Thymus (tissue), 11 donors: ENCODE measurements at regions not wholly inside any gene's neighbourhood (a gene's known extent, or its start where the extent isn't known, plus 50 kb on each side); places are given as distances from the start of the nearest gene placed in this dataset.

Experiments used
- DNase-seq, 9 donors: peaks; one replicate each; pipeline ENCODE4 v3.0.0-alpha.2; 2013; ENCODE audit warnings: low spot score in 9 of 9, low read depth in 6 of 9, missing footprints in 1 of 9
- H3K27ac ChIP-seq, 2 donors: one replicate each; pipeline ENCODE4 v1.5.1; 2013; ENCODE audit warnings: control low read depth in 1 of 2, low read depth in 1 of 2, low read length in 1 of 2, mild to moderate bottlenecking in 1 of 2, moderate library complexity in 1 of 2
- H3K27me3 ChIP-seq, 2 donors: one replicate each; pipeline ENCODE4 v1.5.1; 2013; ENCODE audit warnings: low read length in 1 of 2; ENCODE audit not compliant: control insufficient read depth in 2 of 2, insufficient read depth in 1 of 2
- H3K36me3 ChIP-seq, 2 donors: one replicate each; pipeline ENCODE4 v1.5.1; 2013; ENCODE audit warnings: low read length in 1 of 2, mild to moderate bottlenecking in 1 of 2, moderate library complexity in 1 of 2; ENCODE audit not compliant: control insufficient read depth in 2 of 2, insufficient read depth in 2 of 2
- H3K4me1 ChIP-seq, 2 donors: one replicate each; pipeline ENCODE4 v1.5.1; 2013; ENCODE audit warnings: low read length in 2 of 2; ENCODE audit not compliant: control insufficient read depth in 2 of 2, insufficient read depth in 2 of 2
- H3K4me3 ChIP-seq, 2 donors: one replicate each; pipeline ENCODE4 v1.5.1; 2013; ENCODE audit warnings: low read length in 2 of 2, control low read depth in 1 of 2, mild to moderate bottlenecking in 1 of 2
- H3K9me3 ChIP-seq, 2 donors: one replicate each; pipeline ENCODE4 v1.5.1; 2013; ENCODE audit warnings: low read length in 1 of 2, mild to moderate bottlenecking in 1 of 2; ENCODE audit not compliant: control insufficient read depth in 2 of 2, insufficient read depth in 1 of 2
- WGBS: extraction: QIAGEN DNeasy Blood & Tissue Kit; methylation state at CpG from one replicate; pipeline ENCODE4 v1.1.7; 2013; 5-methylcytosine and 5-hydroxymethylcytosine counted together
- donor health status: healthy.

DNA sequence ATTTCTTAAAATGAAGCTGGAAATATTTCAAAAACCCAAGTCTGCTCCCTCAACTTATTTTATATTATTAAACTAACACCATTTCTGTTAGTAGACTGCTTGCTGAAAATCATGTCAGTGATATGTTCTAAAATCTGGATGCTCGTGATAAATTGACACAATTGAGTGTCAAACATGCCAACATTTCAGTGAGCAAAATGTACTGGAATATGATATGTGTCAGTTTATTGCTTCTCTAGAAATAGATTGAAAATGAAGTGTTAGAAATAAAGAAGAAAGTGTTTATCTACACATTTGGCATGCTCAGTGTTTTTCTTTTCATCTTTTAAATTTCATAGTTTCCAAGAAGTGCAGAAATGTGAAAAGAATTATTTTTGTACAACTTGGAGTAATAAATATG, 624.6 kb downstream of the SI start:
- peaks cover 0 to 5% of the 10 kb centered on the region in 2 donors for H3K9me3 ChIP-seq
- no peak overlapping the region for H3K4me3 ChIP-seq
- no peaks in the 10 kb centered on the region for H3K36me3 ChIP-seq
- WGBS, result 73% methylated on average over 1 of the region's 1 CpG
- H3K4me1 ChIP-seq, result no peaks in the 10 kb centered on the region
- DNase-seq, result no peak
- H3K27me3 ChIP-seq, result no peaks in the 10 kb centered on the region
- H3K27ac ChIP-seq, result no peak overlapping the region

GRCh38 chr3:164452707-164453106, 625.6 kb downstream of the SI start:
- H3K4me3 ChIP-seq, result no peak overlapping the region
- no peaks in the 10 kb centered on the region for H3K27me3 ChIP-seq
- no peak for DNase-seq
- H3K4me1 ChIP-seq, result no peaks in the 10 kb centered on the region
- H3K27ac ChIP-seq, result no peak overlapping the region
- peaks cover 0 to 11% of the 10 kb centered on the region in 2 donors for H3K9me3 ChIP-seq
- H3K36me3 ChIP-seq, result no peaks in the 10 kb centered on the region
- 87% methylated on average over 1 of the region's 1 CpG for WGBS

DNA sequence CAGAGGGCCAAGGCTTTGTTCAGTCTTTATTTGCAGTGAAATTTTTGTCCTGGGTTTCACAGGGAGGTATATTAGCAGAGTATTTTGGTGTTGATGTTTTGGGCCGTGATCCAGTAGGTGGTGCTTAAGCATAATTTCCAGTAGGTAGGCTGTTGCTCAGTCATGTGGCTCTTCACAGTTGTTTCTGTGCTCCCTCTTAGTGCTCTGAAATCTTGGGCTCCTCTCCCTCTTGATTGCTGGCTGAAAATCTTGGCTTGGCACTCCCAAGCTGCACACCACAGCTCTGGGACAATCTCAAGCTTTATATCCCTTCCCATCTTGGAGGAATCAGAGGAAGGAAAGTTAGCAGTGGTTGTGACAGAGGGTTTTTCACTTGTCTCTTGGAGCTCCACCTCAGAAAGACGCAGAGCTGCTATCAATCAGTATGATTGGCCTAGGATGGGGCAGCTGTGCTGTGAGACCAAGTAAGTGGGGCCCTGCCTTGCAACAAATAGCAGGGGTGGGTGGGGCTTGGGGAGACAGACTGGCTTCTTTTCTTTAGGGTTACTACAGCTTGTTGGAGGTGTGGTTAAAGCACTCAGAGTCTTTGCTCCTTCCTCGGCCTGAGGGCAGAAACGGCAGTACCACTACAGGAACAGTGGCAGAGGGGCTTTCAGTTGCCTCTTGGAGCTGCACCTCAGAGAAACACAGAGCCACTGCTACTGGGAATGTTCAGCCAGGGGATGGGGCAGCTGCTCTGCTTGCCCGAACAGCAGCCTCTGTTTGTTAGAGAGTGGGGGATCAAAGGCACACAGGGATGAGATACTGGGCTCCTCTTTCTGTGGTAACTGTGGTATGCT, 627.0 kb downstream of the SI start:
- DNase-seq, result no peak
- Histone ChIP-seq H3K27ac (no peak overlapping the region), H3K36me3 (no peaks in the 10 kb centered on the region), H3K27me3 (no peaks in the 10 kb centered on the region), H3K4me3 (no peak overlapping the region), H3K4me1 (no peaks in the 10 kb centered on the region), H3K9me3 (peaks cover 0 to 11% of the 10 kb centered on the region in 2 donors)
- 83% methylated on average over 5 of the region's 5 CpGs for WGBS

DNA sequence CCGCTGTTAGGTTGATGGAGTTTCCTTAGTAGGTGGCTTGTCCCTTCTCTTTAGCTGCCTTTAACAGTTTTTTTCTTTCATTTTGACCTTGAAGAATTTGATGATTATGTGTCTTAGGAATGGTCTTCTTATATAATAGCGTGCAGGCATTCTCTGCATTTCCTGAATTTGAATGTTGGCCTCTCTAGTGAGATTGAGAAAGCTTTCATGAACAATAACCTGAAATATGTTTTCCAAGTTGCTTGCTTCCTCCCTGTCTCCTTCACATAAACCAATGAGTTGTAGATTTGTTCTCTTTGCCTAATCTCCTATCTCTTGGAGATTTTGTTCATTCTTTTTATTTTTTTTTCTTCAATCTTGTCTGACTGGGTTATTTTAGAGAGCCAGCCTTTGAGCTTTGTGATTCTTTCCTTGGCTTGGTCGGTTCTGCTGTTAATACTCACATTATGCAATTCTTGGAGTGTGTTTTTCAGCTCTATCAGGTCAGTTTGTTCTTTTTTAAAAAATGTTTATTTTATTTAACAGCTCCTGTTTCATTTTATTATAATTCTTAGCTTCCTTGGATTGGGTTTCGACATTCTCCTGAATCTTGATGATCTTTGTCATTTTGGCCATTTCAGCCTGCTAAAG, 627.9 kb downstream of the SI start:
- H3K27me3 ChIP-seq, result no peaks in the 10 kb centered on the region
- WGBS, result 60% methylated on average over 4 of the region's 4 CpGs
- H3K4me3 ChIP-seq, result no peak overlapping the region
- DNase-seq, result no peak
- no peaks in the 10 kb centered on the region for H3K4me1 ChIP-seq
- H3K27ac ChIP-seq, result no peak overlapping the region
- H3K36me3 ChIP-seq, result no peaks in the 10 kb centered on the region
- H3K9me3 ChIP-seq, result peaks cover 0 to 11% of the 10 kb centered on the region in 2 donors

DNA sequence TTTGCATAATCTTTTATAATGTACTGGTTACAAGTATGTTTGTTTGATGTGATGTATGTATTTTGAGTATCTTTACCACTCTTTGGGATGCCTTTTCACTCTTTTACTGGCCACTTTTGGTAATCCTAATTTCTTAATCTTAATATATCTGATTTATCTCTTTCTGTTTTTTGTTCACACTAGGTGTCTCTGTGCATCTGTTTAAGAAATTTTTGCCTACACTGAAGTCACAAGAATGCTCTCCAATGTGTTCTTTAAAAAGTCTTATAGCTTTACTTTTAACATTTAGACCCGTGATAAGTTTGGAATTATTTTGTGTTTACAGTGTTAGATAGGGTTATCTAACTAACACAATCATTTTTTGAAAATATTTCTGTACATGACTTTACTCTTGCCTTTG, 659.1 kb downstream of the SI start:
- no peak overlapping the region for H3K27ac ChIP-seq
- WGBS, result 90% methylated on average over 1 of the region's 1 CpG
- no peaks in the 10 kb centered on the region for H3K4me1 ChIP-seq
- no peaks in the 10 kb centered on the region for H3K9me3 ChIP-seq
- DNase-seq, result no peak
- H3K4me3 ChIP-seq, result no peak overlapping the region
- H3K27me3 ChIP-seq, result no peaks in the 10 kb centered on the region
- H3K36me3 ChIP-seq, result no peaks in the 10 kb centered on the region

DNA sequence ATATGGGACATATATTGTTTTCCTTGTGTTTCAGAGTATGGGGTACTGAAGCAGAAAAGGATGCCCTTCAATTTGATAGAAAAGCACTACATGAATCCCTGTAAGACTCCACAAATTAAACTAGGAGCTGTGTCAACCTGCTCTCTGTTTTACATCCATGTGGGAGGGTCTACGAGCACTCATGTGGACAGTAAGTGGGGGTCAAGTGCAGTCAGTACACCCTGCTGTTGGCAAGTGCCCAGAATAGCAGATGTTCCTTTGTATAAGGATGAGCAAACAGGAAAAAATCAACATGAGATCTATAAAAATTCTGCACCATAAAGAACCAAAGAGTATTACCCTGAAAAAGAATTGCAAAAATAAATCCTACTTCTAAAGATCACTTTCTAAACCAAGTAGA, 659.9 kb downstream of the SI start:
- no peak for DNase-seq
- Histone ChIP-seq H3K27ac (no peak overlapping the region), H3K9me3 (no peaks in the 10 kb centered on the region), H3K4me1 (no peaks in the 10 kb centered on the region), H3K36me3 (no peaks in the 10 kb centered on the region), H3K4me3 (no peak overlapping the region), H3K27me3 (no peaks in the 10 kb centered on the region)
- 73% methylated on average over 1 of the region's 1 CpG for WGBS

GRCh38 chr3:164417955-164418354, 660.3 kb downstream of the SI start:
- no peak overlapping the region for H3K4me3 ChIP-seq
- no peaks in the 10 kb centered on the region for H3K9me3 ChIP-seq
- no peak for DNase-seq
- H3K27ac ChIP-seq, result no peak overlapping the region
- no peaks in the 10 kb centered on the region for H3K36me3 ChIP-seq
- H3K27me3 ChIP-seq, result no peaks in the 10 kb centered on the region
- no peaks in the 10 kb centered on the region for H3K4me1 ChIP-seq

GRCh38 chr3:164416491-164417222, 661.6 kb downstream of the SI start:
- no peaks in the 10 kb centered on the region for H3K36me3 ChIP-seq
- H3K27me3 ChIP-seq, result no peaks in the 10 kb centered on the region
- no peak overlapping the region for H3K27ac ChIP-seq
- 84% methylated on average over 3 of the region's 3 CpGs for WGBS
- H3K9me3 ChIP-seq, result no peaks in the 10 kb centered on the region
- no peak overlapping the region for H3K4me3 ChIP-seq
- H3K4me1 ChIP-seq, result no peaks in the 10 kb centered on the region
- DNase-seq, result no peak

- DNase-seq, result no peak
- Histone ChIP-seq H3K4me1 (no peaks in the 10 kb centered on the region), H3K9me3 (no peaks in the 10 kb centered on the region), H3K4me3 (no peak overlapping the region), H3K27me3 (no peaks in the 10 kb centered on the region), H3K36me3 (no peaks in the 10 kb centered on the region), H3K27ac (no peak overlapping the region)
- WGBS, result 88% methylated on average over 1 of the region's 1 CpG
These were observed 670.0 kb downstream of the SI start for GRCh38 chr3:164408326-164408725.
